MM.1S (cell line): ENCODE measurements at regions not wholly inside any gene's neighbourhood (a gene's known extent, or its start where the extent isn't known, plus 50 kb on each side); places are given as distances from the start of the nearest gene placed in this dataset.

Source experiments
- DNase-seq: peaks from one replicate; pipeline ENCODE4 v3.0.0-alpha.2; 2015
- H2AFZ ChIP-seq: fragments of 300-600 bp; sonication (generic); 2 replicates; pipeline ENCODE4 v1.6.0; 2016; ENCODE audit warnings: antibody characterized with exemption, low read length
- H3F3A ChIP-seq: fragments of 300-600 bp; sonication (generic); 2 replicates; pipeline ENCODE4 v1.6.1; 2016; ENCODE audit warnings: mild to moderate bottlenecking, antibody characterized with exemption, low read length, moderate library complexity, mixed read lengths; ENCODE audit not compliant: insufficient read depth
- H3K27ac ChIP-seq: fragments of 300-600 bp; sonication (generic); 2 replicates; pipeline ENCODE4 v1.5.1; 2016; ENCODE audit warnings: mild to moderate bottlenecking, low read length
- H3K27me3 ChIP-seq: fragments of 300-600 bp; sonication (generic); replicated peaks from 2 replicates; pipeline ENCODE4 v1.6.0; 2016; ENCODE audit warnings: low read length; ENCODE audit not compliant: insufficient read depth
- H3K36me3 ChIP-seq: fragments of 300-600 bp; sonication (generic); replicated peaks from 2 replicates; pipeline ENCODE4 v1.6.1; 2016; ENCODE audit warnings: mild to moderate bottlenecking, low read length, mixed read lengths; ENCODE audit not compliant: insufficient read depth
- H3K4me1 ChIP-seq: fragments of 300-600 bp; sonication (generic); 2 replicates; pipeline ENCODE4 v1.6.1; 2016; ENCODE audit warnings: low read length, mixed read lengths
- H3K4me2 ChIP-seq: fragments of 300-600 bp; sonication (generic); 2 replicates; pipeline ENCODE4 v1.6.0; 2016; ENCODE audit warnings: low read depth, low read length
- H3K4me3 ChIP-seq: fragments of 300-600 bp; sonication (generic); 2 replicates; pipeline ENCODE4 v1.5.1; 2016; ENCODE audit warnings: low read length, mixed read lengths
- H3K79me2 ChIP-seq: fragments of 300-600 bp; sonication (generic); 2 replicates; pipeline ENCODE4 v1.6.1; 2016; ENCODE audit warnings: mixed run types, low read length, mixed read lengths
- H3K9ac ChIP-seq: fragments of 300-600 bp; sonication (generic); 2 replicates; pipeline ENCODE4 v1.6.1; 2016; ENCODE audit warnings: low read length, mixed read lengths
- H3K9me2 ChIP-seq: fragments of 300-600 bp; sonication (generic); replicated peaks from 2 replicates; pipeline ENCODE4 v1.6.1; 2016; ENCODE audit warnings: mild to moderate bottlenecking, low read length, mixed read lengths; ENCODE audit not compliant: insufficient read depth
- H3K9me3 ChIP-seq: fragments of 300-600 bp; sonication (generic); replicated peaks from 2 replicates; pipeline ENCODE4 v1.6.1; 2016; ENCODE audit warnings: mild to moderate bottlenecking, low read length, mixed read lengths; ENCODE audit not compliant: insufficient read depth
- H4K20me1 ChIP-seq: fragments of 300-600 bp; sonication (generic); 2 replicates; pipeline ENCODE4 v1.6.1; 2016; ENCODE audit warnings: mild to moderate bottlenecking, low read length, moderate library complexity, mixed read lengths; ENCODE audit not compliant: insufficient read depth
- EZH2 ChIP-seq: fragments of 300-600 bp; sonication (generic); optimal IDR thresholded peaks from 2 replicates; pipeline ENCODE3; 2017; ENCODE audit warnings: low read depth, mild to moderate bottlenecking, antibody characterized with exemption, low read length, mixed read lengths
- EZH2phosphoT487 ChIP-seq: fragments of 300-600 bp; sonication (generic); IDR thresholded peaks from 2 replicates; pipeline ENCODE4 v1.6.1; 2018; ENCODE audit warnings: antibody characterized with exemption, low read length
- TF ChIP-seq, protein P1 (sequence below): fragments of 300-600 bp; sonication (generic); IDR thresholded peaks from 2 replicates; pipeline ENCODE4 v1.5.1; 2016; ENCODE audit warnings: antibody characterized with exemption, low read length, mixed read lengths

GRCh38 chr20:22062874-22063273 is 357.4 kb downstream of the PAX1 start:
- no peak for DNase-seq
- Histone ChIP-seq H3F3A (peaks cover 7% of the 10 kb centered on the region), H2AFZ (no peak overlapping the region), H3K9ac (no peak overlapping the region), H3K4me1 (peaks cover 33% of the 10 kb centered on the region), H3K4me3 (no peak overlapping the region), H3K27me3 (no peaks in the 10 kb centered on the region), H3K36me3 (no peaks in the 10 kb centered on the region), H4K20me1 (no peaks in the 10 kb centered on the region), H3K27ac (no peak overlapping the region), H3K9me2 (no peaks in the 10 kb centered on the region), H3K79me2 (no peaks in the 10 kb centered on the region), H3K4me2 (no peak overlapping the region), H3K9me3 (no peaks in the 10 kb centered on the region)
- TF ChIP-seq, protein P1, sequence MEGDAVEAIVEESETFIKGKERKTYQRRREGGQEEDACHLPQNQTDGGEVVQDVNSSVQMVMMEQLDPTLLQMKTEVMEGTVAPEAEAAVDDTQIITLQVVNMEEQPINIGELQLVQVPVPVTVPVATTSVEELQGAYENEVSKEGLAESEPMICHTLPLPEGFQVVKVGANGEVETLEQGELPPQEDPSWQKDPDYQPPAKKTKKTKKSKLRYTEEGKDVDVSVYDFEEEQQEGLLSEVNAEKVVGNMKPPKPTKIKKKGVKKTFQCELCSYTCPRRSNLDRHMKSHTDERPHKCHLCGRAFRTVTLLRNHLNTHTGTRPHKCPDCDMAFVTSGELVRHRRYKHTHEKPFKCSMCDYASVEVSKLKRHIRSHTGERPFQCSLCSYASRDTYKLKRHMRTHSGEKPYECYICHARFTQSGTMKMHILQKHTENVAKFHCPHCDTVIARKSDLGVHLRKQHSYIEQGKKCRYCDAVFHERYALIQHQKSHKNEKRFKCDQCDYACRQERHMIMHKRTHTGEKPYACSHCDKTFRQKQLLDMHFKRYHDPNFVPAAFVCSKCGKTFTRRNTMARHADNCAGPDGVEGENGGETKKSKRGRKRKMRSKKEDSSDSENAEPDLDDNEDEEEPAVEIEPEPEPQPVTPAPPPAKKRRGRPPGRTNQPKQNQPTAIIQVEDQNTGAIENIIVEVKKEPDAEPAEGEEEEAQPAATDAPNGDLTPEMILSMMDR = no peak
- TF ChIP-seq EZH2 (no peak), EZH2phosphoT487 (no peak)

GRCh38 chr20:22060610-22061009 is 355.1 kb downstream of the PAX1 start:
- H3K27ac ChIP-seq = peak overlapping the region; percentile 87
- H3F3A ChIP-seq = peaks cover 7% of the 10 kb centered on the region
- H3K4me3 ChIP-seq = no peak overlapping the region
- no peaks in the 10 kb centered on the region for H3K79me2 ChIP-seq
- no peaks in the 10 kb centered on the region for H3K9me3 ChIP-seq
- peak; percentile 85 for DNase-seq
- H2AFZ ChIP-seq = 0 out of 2 replicates have a peak overlapping the region, but pooled peaks have one; percentile 14
- H3K4me1 ChIP-seq = peaks cover 33% of the 10 kb centered on the region
- TF ChIP-seq, protein P1 = no peak
- TF ChIP-seq EZH2 (no peak), EZH2phosphoT487 (no peak)
- H3K27me3 ChIP-seq = no peaks in the 10 kb centered on the region
- no peaks in the 10 kb centered on the region for H4K20me1 ChIP-seq
- H3K9ac ChIP-seq = peak overlapping the region; percentile 19; the same call in 1 of the 2 replicates
- H3K4me2 ChIP-seq = peak overlapping the region; percentile 24; the same call in 1 of the 2 replicates
- H3K36me3 ChIP-seq = no peaks in the 10 kb centered on the region
- H3K9me2 ChIP-seq = no peaks in the 10 kb centered on the region

DNA sequence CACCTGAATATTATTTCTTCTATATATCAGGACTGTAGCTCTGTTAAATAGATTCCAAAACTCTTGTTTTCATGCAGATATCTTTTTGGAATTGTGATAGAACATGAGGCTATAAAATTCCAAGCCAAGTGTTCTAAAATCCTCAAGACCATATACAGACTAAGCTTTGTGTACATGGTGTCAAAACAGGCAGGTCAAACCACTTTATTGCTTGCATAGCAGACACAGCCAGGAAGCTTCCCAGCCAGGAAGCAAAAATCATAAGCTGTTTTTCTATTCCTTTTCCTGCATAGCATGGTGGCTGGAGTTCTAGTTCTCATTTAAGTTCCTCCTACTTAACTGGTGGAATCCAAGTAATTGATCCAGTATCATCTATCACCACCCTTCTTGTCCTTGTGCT is 353.3 kb downstream of the PAX1 start:
- Histone ChIP-seq H3K79me2 (no peaks in the 10 kb centered on the region), H3K9ac (no peak overlapping the region), H4K20me1 (no peaks in the 10 kb centered on the region), H2AFZ (no peak overlapping the region), H3K9me3 (no peaks in the 10 kb centered on the region), H3K4me3 (no peak overlapping the region), H3F3A (peaks cover 7% of the 10 kb centered on the region), H3K27ac (no peak overlapping the region), H3K4me2 (no peak overlapping the region), H3K36me3 (no peaks in the 10 kb centered on the region), H3K9me2 (no peaks in the 10 kb centered on the region), H3K27me3 (no peaks in the 10 kb centered on the region), H3K4me1 (peaks cover 33% of the 10 kb centered on the region)
- TF ChIP-seq, protein P1 = no peak
- no peak for TF ChIP-seq EZH2phosphoT487
- TF ChIP-seq EZH2 = no peak
- no peak for DNase-seq
